Adrenal gland (tissue), 9 donors: ENCODE measurements at regions not wholly inside any gene's neighbourhood (a gene's known extent, or its start where the extent isn't known, plus 50 kb on each side); places are given as distances from the start of the nearest gene placed in this dataset.

Experiments used
- DNase-seq, 7 donors: peaks; one replicate each; pipeline ENCODE4 v3.0.0-alpha.2; 2019 to 2020
- H3K27ac ChIP-seq, 5 donors: fragments of 200-600 bp; sonication (generic) in 4 of 5; 1 replicate in 3 of 5; 2 replicates in 2 of 5; pipeline versions ENCODE4 v1.5.1 to v1.8.0; 2016 to 2020; ENCODE audit warnings: mild to moderate bottlenecking in 1 of 5
- H3K27me3 ChIP-seq: fragments of 200-600 bp; 2 replicates; pipeline ENCODE4 v1.8.0; 2021
- H3K36me3 ChIP-seq, 2 donors: fragments of 200-600 bp; replicated peaks in 1 of 2; 1 replicate in 1 of 2; 2 replicates in 1 of 2; pipeline versions ENCODE4 v1.5.1 to v1.8.0; 2018 to 2022
- H3K4me1 ChIP-seq, 2 donors: fragments of 200-600 bp; replicated peaks in 1 of 2; 1 replicate in 1 of 2; 2 replicates in 1 of 2; pipeline versions ENCODE4 v1.5.1 to v1.8.0; 2018 to 2021
- H3K4me3 ChIP-seq, 4 donors: fragments of 200-600 bp; sonication (generic) in 3 of 4; one replicate each; pipeline ENCODE4 v1.5.1; 2016 to 2018
- H3K9me3 ChIP-seq, 3 donors: fragments of 200-600 bp; sonication (generic) in 1 of 3; replicated peaks in 1 of 3; 1 replicate in 2 of 3; 2 replicates in 1 of 3; pipeline versions ENCODE4 v1.5.1 to v1.8.0; 2016 to 2021
- CTCF ChIP-seq, 6 experiments: fragments of 450-650 bp in 4 of 6; fragments of 200-600 bp in 2 of 6; sonication (generic) in 1 of 6; IDR thresholded peaks; 1 replicate in 5 of 6; 2 replicates in 1 of 6; pipeline versions ENCODE4 v1.5.1 to v1.8.0; 2016 to 2021; ENCODE audit warnings: antibody characterized with exemption in 6 of 6, mild to moderate bottlenecking in 2 of 6, moderate library complexity in 1 of 6
- POLR2A ChIP-seq, 2 donors: fragments of 450-650 bp; IDR thresholded peaks; one replicate each; pipeline ENCODE4 v1.6.1; 2017; ENCODE audit warnings: antibody characterized with exemption in 2 of 2, mild to moderate bottlenecking in 2 of 2, moderate library complexity in 1 of 2
- WGBS, 4 donors: extraction: QIAGEN DNeasy Blood & Tissue Kit in 2 of 4; methylation state at CpG; one replicate each; pipeline versions ENCODE4 v1.1.5 to v1.1.7; 2013 to 2017; 5-methylcytosine and 5-hydroxymethylcytosine counted together
- intact Hi-C, 2 donors: fragments of 100-400 bp; cut with DNase I; formaldehyde crosslinking; loops; one replicate each; pipeline versions ENCODE4 v1.14.1 to v1.15.0; 2022 to 2023
- donor health status: healthy with polysubstance abuse.
- donor health status: Bipolar disorder and iron deficiency.
- donor health status: DM: yes; HTN: yes; CAD: no.
- donor health status: DM: no; HTN: no; CAD: no.
- donor health status: DM: no; HTN: no; CAD: no.

- Histone ChIP-seq H3K27me3 (no peaks in the 10 kb centered on the region), H3K27ac (no peak overlapping the region), H3K4me3 (no peak overlapping the region), H3K36me3 (no peaks in the 10 kb centered on the region), H3K9me3 (no peaks in the 10 kb centered on the region), H3K4me1 (peaks cover 19 to 22% of the 10 kb centered on the region in 2 donors)
- DNase-seq: no peak
- intact Hi-C loops: no loop called here
- 54 to 87% (median 72%) methylated on average over 4 of the region's 4 CpGs for WGBS, 4 donors
- TF ChIP-seq POLR2A (IDR thresholded peaks at IDR 0.05) (no peak), CTCF (IDR thresholded peaks at IDR 0.05) (no peak)
Observed at GRCh38 chr9:129410226-129410625, 210.7 kb downstream of the C9orf50 start.

- Histone ChIP-seq H3K4me3 (no peak overlapping the region), H3K27me3 (no peaks in the 10 kb centered on the region), H3K4me1 (peaks cover 10% of the 10 kb centered on the region in 2 donors), H3K36me3 (no peaks in the 10 kb centered on the region), H3K9me3 (no peaks in the 10 kb centered on the region), H3K27ac (peak overlapping the region in 1 of 5 donors; percentile 57)
- WGBS, 4 donors: 77 to 80% (median 79%) methylated on average over 12 to 17 of the region's 17 CpGs
- peak in 1 of 7 donors; percentile 83 for DNase-seq
- TF ChIP-seq POLR2A (IDR thresholded peaks at IDR 0.05): no peak
- TF ChIP-seq CTCF (IDR thresholded peaks at IDR 0.05): no peak
- intact Hi-C loops: no loop called here
Observed at GRCh38 chr9:129408535-129409215, 212.2 kb downstream of the C9orf50 start.

GRCh38 chr9:129407905-129408452 lies 212.9 kb downstream of the C9orf50 start:
- H3K36me3 ChIP-seq: no peaks in the 10 kb centered on the region
- intact Hi-C loops: no loop called here
- H3K9me3 ChIP-seq: no peaks in the 10 kb centered on the region
- H3K27me3 ChIP-seq: no peaks in the 10 kb centered on the region
- H3K4me1 ChIP-seq: peaks cover 9 to 12% of the 10 kb centered on the region in 2 donors
- H3K4me3 ChIP-seq: no peak overlapping the region
- TF ChIP-seq CTCF (IDR thresholded peaks at IDR 0.05): no peak
- no peak for TF ChIP-seq POLR2A (IDR thresholded peaks at IDR 0.05)
- peak overlapping the region in 1 of 5 donors; percentile 57 for H3K27ac ChIP-seq
- DNase-seq: no peak
- 78 to 87% (median 79%) methylated on average over 5 of the region's 5 CpGs for WGBS, 4 donors

GRCh38 chr9:129406278-129407225 lies 214.3 kb downstream of the C9orf50 start:
- intact Hi-C loops: no loop called here
- 82 to 83% (median 82%) methylated on average over 25 of the region's 25 CpGs for WGBS, 4 donors
- no peak for DNase-seq
- Histone ChIP-seq H3K9me3 (no peaks in the 10 kb centered on the region), H3K4me1 (peaks cover 0 to 11% of the 10 kb centered on the region in 2 donors), H3K27me3 (no peaks in the 10 kb centered on the region), H3K27ac (no peak overlapping the region), H3K36me3 (no peaks in the 10 kb centered on the region), H3K4me3 (no peak overlapping the region)
- TF ChIP-seq CTCF (IDR thresholded peaks at IDR 0.05) (no peak), POLR2A (IDR thresholded peaks at IDR 0.05) (no peak)
